HG02981 (cell line): ENCODE measurements at regions not wholly inside any gene's neighbourhood (a gene's known extent, or its start where the extent isn't known, plus 50 kb on each side); places are given as distances from the start of the nearest gene placed in this dataset.

Experiments
- ATAC-seq: cut with Tn5 transposase; IDR thresholded peaks from one replicate; pipeline ENCODE4 v1.9.1; 2021; ENCODE audit warnings: mild to moderate bottlenecking, moderate library complexity; ENCODE audit not compliant: unreplicated experiment

DNA sequence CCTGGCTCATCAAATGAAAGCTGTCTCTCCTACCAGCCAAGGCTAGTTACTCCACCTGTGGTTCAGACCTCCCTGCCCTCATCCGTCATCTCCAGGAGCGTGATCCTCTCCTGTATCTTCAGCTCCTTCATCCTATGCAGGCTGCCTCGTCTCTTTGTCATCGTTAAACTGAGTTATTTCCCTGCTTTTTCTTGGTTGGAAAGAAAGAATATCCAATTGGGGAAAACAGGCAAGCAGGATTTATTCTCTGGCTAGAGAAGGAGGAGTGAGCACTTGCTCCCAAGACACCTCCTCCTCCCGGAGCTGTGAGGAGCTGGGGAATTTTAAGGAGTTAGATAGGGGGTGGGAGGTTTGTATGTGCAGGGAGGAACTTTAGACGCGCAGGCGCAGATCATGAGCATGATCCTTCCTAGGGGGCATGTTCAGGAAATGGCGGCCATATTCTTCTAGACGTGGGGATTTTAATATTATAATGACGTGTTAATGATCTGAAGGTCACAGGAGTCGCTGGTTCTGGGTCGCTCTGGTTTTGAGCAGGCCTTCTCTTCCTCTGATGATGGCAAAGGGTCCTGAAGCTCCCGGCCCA, 156.4 kb upstream of the KL start:
- ATAC-seq: no peak

DNA sequence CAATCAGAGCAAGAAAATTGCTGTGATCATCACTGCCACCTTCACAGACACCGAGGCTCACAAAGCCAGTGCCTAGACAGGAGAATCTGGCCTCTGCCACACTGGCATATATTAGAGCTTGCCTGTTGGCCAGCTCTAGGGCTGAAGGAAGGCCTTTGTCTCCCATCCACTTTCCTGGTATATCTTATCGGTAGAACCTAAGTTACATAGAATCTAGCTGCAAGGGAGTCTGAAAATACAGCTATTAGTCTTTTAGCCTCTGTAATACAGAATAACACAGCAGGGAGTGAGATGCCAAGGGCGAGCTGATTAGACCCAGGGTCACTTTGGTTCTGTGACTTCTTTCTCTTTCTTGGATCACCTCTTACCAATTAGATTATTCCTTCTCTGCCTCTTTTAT, 154.9 kb upstream of the KL start:
- ATAC-seq: no peak

DNA sequence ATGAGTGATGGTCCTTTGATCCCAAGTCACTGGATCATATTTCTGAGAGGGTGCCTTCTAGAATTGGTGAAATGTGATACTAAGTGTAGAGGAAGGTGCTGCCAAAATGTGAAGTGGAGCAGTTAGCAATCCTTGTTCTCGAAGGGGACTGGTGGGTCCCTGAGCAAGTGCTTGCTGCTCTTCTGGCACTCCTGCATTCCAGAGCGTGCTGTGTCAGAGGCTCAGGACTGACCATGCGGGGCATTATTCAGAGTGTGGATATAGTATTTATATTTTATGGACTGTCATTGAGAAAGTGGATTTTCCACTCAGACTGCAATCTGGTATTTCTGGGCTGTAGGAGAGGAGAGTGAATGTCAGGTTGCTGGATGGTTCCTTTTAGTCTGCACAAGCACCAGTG, 152.6 kb upstream of the KL start:
- no peak for ATAC-seq

DNA sequence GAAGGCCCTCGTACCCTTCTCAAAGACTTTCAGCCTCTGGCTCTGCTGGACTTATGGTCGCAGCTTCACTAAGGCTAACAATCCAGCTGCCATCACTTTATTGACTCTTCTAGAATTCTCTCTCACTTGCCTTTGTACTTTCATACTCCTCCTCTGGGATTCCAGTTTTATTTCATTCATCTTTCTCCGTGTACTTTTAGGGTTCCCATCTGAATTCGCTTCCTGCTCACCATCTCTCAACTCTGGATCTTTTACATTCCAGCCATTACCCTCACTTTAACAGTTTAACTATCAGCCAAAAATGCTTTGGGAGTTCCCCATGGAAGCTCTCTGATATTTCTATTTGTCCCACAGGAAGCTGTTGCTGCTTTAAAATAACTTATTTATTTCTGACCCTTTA, 149.3 kb upstream of the KL start:
- no peak for ATAC-seq

DNA sequence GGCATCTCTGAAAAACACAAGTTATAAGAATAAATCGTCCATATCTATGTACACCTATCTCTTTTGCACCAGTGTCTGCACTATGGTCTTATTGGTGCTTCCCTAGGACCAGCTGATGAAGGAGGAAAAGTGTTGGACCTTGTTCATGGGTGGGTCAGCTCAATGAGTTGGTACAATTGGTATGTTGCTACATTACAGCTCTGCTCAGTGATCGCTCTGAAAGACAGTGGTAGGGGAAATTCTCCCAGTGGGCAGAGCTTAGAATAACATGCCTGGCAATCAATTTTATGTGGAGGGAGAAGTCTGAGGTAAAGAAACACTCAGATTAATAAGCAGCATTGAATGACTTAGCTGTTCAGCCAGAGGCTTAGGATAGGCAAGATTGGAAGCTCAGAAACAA, 138.7 kb upstream of the KL start:
- no peak for ATAC-seq

DNA sequence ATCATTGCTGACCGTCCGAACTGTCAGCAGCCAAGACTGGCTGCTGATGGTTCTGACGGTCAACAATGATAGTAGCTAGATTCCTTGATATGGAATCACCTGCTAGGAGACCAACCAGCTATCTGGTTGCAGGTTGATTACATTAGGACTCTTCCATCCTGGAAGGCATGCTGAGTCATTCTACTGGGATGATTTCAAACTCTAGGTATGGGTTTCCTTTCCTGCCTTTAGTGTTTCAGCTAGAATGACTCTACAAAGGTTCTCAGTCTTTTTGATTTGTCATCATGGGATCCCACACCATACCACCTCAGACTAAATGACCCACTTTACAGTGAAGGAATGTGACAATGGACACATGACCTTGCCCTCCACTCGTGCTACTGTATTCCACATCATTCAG, 138.1 kb upstream of the KL start:
- no peak for ATAC-seq

DNA sequence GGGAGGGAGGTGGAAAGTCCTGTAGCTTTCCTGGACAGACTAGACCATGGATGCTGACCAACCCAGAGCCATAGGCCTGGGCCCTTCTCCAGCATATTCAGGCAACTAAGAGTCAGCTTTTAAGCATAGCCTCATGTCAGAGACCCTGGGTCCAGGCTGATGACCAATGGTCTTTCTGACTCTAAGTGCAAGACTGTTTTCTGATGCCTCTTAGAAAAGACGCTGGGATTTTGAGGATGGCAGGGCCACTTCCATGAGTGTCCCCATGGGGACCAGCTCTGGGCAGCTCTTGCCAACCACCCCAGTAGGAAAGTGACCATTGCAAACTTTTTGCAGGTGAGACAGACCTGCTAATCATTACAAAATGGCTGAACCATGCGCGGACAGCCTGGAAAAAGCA, 135.6 kb upstream of the KL start:
- no peak for ATAC-seq

DNA sequence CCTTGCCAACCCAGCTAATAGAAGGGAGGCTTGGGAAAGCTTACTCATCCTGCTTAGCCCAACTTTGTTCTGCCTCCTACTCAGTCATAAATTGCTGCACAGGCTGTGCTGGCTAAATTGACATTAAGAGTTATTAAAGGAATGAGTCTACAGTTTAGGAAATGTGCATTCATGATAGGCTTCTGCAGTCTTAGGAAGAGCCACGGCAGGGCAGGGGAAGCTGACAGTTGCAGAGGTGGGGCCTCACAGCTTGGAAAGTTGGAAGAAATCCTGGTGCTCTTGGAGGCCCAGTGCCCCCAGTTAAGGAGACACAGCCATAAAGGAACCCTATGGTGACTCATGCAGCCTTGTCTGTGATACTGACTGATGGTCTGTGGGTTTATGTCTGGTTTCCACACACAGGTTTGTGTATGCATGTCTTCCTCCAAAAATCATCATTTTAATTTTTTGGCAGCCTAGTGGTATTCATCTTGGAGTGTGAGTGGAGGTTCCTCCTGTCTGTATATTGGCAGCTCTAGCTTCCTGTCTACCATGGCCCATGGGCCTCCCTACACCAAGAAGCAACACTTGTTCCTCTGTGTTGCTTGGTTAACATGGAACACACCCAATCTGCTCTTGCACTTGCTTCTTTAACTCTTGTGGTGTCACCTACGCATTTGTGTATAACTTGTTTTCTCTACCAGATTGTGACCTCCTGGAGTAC, 135.0 kb upstream of the KL start:
- ATAC-seq: no peak

DNA sequence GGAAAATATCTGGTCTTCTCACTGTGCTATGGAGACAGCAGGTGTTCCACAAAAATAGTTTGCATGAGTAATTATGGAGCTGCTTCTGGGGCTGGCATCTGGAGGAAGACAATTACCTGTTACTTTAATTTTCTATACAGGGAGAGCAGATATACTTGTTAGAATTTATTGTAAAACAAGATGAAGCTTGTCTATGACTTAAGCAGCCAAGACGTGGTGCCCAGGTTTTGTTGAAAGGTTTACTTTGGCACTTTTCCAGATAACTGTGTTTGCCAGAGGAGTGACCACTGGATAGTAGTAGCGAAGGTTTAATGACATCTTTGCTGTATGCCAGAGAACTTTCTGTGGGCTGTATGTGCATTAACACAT, 134.5 kb upstream of the KL start:
- no peak for ATAC-seq

DNA sequence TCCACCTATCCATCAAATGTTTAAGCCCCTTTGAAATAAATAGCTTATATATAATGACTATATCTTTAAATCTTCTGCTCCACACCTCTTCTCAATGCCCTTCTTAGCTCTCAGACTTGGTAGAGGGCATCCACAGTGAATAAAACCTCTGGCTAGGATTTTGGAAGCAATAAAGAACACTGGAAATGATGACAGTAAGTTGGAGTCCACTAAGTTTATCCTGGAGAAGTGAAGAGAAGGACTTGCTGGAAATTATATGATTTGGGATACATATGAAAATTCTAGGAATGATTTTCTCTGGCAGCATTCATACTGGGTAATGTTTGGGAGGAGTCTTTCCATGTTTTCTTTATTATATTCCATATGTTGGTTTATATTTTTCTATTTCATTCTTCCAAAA, 133.5 kb upstream of the KL start:
- ATAC-seq: no peak

DNA sequence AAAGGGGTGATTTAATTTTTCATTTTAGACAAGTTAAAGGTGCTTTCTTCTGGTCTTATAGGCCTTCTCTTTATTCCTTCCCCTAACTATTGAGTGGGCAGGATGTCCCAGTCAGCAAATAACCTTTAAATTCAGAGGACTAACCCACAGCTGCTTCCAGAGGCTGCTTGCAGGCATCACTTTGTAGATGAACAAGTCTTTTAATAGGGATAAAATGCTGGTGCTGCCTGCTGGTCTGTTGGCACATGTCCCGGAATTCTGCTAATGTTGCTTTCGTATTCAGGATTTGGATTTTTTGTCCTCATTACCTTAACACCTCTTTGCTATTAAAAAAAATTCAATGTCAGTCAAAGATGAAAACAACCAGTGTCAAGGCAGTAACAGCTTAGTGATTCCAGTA, 132.7 kb upstream of the KL start:
- no peak for ATAC-seq

DNA sequence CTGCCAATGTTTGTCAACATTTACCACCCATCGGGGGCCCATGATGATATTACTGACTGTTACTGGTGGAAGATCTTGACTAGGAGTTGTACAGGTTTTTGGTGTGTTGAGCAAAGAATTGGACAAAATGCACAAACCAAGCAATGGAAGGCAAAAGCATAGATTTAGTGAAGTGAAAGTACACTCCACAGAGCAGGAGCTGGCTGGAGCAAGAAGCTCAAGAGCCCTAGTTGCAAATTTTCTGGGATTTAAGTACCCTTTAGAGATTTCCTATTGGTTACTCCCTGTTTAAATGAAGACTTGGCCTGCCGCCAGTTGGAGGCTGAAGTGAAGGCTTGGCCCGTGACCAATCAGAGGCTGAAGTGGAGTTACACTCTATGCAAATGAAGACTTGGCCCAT, 128.6 kb upstream of the KL start:
- ATAC-seq: no peak

DNA sequence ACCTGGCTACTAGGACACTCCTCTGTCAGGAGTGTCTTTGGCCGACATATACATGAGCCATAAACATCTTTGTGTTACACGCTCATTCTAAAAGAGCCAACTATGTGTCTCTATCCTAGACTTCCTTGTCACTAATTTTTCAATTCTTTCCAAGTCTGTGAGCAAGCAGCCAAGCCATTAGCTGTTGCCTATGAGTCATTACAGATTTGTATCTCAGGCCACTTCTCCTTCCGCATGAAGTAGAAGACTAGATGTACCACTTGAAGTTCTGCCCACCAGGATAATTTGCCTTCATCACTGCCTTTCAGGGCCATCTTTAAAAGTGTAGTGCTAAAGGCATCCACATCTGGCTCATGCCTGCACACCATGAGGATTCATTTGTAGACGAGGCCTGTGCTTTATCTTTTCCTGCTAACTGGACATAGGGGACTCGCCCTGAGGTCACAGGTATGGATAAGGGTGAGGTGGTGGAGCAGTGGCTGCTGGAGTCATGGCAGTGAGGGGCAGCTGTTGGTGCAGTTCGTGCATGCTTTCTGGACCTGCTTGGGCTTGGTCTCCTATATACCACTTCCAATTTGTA, 126.1 kb upstream of the KL start:
- ATAC-seq: no peak

DNA sequence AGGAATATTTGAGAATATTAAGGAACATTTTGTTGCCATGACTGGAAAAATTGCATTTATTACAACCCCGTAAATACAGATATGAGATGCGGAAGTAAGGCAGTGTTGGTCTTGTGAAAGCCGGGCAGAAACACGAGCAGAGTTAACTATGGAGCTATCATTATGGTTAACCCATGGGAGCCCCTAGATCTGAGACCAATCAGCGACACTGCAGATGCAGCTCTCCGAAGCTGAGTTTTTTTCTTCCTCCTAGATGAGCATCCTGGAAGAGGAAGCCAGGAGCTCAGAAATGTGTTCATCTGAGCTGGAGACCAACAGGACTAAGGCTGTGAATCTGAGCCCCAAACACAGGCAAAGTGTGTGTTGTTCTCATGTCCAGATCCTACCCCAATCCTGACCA, 123.0 kb upstream of the KL start:
- ATAC-seq: no peak

DNA sequence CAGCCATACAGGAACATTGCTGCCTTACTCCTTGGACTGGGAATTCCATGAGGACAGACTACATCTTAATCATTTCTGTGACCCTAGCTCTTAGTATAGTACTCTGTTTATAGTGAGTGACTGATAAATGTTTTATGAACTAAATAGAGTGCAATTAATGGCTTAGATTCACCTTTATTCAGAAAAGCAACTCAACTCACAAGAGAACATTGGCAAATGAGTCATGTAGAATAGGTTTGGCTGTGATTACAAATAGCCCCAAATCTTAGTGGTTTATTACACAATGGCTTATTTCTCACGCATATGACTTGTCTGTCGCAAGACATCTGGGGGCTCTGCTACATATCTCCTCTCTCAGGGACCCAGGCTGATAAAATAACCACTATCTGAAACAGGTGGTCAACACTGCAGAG, 121.6 kb upstream of the KL start:
- ATAC-seq: no peak

DNA sequence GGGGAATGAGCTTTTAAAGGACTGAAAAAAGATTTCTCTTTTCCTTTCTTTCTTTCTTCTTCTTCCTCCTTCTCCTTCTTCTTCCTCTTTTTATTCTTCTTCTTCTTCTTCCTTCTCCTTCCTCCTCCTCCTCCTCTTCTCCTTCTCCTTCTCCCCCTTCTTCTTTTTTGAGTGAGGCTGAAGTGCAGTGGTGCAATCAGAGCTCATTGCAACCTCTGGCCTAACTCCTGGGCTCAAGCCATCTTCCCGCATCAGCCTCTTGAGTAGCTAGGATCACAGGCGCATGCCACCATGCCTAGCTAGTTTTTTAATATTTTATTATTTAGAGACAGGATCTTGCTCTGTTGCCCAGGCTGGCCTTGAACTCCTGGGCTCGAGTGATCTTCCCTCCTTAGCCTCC, 120.9 kb upstream of the KL start:
- ATAC-seq: no peak

DNA sequence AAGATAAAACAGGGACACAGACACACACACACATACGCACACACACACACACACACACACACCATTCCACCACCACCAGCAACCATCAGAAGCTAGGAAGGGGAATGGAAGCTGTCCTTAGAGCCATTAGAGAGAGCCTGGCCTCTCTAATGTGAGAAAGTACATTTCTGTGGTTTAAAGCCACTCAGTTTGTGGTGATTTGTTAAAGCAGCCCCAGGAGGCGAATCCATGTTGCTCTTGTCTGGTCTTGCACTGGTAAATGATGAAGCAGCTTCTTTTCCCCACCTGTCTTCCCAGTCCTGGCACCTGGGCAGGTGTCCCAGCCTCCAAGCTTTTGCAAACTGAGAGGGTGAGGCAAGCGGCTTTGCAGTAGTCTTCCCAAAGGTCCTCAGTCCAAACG, 118.9 kb upstream of the KL start:
- ATAC-seq: no peak

DNA sequence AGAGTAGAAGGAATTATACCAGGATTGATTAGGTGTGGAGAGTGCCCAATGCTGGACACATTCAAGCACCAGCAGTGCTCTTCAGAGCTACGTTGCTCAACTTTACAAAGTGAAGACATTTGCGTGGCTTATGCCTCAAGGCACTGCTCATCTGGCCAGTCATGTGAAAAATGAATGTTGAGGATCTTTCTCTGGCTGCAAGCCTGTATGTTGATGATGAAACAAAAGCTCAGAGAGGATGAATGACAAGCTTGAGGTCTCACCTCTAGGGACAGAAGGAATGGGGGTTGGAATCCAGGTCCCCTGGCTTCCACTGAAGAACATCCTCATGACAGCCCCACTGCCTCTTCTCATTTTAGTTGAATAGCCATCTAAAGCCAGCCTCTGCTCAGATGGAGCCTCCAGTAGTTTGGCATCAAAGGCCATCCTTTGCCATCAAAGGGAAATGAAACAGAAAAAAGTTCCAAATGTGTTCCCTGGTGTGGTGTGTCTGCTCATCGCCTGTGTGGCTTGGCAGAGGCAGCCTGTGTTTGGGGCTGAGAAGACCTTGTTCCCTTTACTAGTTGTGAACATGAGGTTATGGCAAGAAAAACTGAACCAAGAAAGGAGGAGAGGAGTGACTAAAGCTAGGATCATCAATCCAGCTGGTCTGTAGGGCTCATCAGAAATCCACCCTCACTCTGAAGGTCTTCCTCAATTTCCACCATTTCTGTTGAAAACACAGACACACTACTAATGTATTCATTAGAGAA, 114.0 kb upstream of the KL start:
- ATAC-seq: no peak

DNA sequence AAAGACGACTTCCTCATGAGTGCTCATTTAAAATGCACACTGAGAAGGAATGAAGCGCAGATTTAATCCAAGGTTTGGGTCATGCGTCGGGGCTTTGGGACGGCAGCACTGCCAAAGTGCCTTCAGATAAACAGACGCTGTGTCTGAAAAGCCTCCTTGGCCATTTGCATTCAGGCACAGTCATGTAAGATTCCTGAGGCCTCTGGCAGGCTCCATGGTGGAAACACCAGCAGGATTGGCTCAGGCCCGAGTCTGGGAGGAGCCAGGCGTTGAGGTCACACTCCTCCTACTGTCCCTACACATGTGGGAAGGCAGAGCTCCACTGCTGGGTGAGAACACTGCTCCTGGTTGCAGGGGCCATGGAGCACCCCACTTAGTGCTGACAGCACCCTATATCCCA, 113.3 kb upstream of the KL start:
- ATAC-seq: no peak

DNA sequence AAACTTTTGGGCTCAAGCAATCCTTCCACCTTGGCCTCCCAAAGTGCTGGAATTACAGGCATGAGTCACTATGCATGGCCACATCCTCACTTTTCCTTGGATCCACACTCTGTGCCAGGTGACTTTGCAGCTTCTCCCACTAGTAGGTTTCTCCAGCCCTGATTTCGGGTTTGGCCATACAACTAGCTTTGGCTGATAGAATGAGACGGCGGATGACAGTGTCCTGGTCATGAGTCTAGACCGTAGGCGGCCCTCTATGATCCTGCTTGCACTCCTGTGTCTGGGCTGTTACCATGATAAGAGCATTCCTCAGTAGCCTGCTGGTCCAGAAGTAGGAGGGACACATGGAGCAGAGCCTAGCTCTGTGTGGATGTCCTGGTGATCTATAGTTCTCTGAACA, 112.5 kb upstream of the KL start:
- no peak for ATAC-seq

DNA sequence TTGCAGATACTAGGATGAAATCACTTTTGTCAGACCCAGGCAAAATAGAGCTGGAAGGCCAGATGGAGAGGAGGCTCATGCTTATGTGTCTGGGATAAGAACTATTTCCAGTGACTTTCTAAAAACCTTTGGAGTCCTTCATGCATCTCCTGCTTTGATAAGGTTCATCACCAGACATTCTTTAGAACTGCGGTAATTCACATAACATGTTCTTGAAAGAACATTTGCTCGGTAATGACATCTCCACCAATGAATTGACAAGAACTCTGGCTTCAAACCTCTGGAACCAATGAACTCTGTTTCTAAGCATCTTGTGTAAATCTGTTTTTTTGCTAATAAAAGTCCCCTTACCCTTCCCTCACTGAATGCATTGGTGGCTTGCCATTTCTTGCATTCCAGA, 112.0 kb upstream of the KL start:
- ATAC-seq: no peak
